UCSD-AML1 (cell line): ENCODE measurements at regions not wholly inside any gene's neighbourhood (a gene's known extent, or its start where the extent isn't known, plus 50 kb on each side); places are given as distances from the start of the nearest gene placed in this dataset.
"Not testable (repeated sequence)": the region's sequence is repeated elsewhere in the genome, so short reads cannot be mapped to it uniquely, and the experiment has no call there.

Experiments used
- DNase-seq: peaks from one replicate; lab custom pipeline; 2025; ENCODE audit not compliant: unreplicated experiment; lab: John Stamatoyannopoulos, UW

GRCh38 chr17:68782789-68783188, 172.4 kb downstream of the ABCA8 start:
- DNase-seq = no peak

GRCh38 chr17:68780596-68780995, 174.6 kb downstream of the ABCA8 start:
- DNase-seq = no peak

- DNase-seq = no peak
These were observed 176.5 kb downstream of the ABCA8 start for GRCh38 chr17:68778726-68779125.

GRCh38 chr17:68777856-68778694, 176.9 kb upstream of the FAM20A start:
- DNase-seq = no peak

GRCh38 chr17:68777243-68777855, 176.2 kb upstream of the FAM20A start:
- no peak for DNase-seq

GRCh38 chr17:68776451-68776850, 175.3 kb upstream of the FAM20A start:
- DNase-seq = no peak

GRCh38 chr17:68775969-68776368, 174.8 kb upstream of the FAM20A start:
- no peak for DNase-seq

- no peak for DNase-seq
These were observed 174.2 kb upstream of the FAM20A start for GRCh38 chr17:68775318-68775717.

- no peak for DNase-seq
These were observed 170.8 kb upstream of the FAM20A start for GRCh38 chr17:68771867-68772515.

- DNase-seq = no peak
These were observed 167.6 kb upstream of the FAM20A start for GRCh38 chr17:68768804-68769203.

GRCh38 chr17:68766640-68767039, 165.5 kb upstream of the FAM20A start:
- DNase-seq = no peak

- DNase-seq = no peak
These were observed 162.4 kb upstream of the FAM20A start for GRCh38 chr17:68763562-68763961.

- no peak for DNase-seq
These were observed 161.7 kb upstream of the FAM20A start for GRCh38 chr17:68762911-68763310.

GRCh38 chr17:68760141-68760475, 158.9 kb upstream of the FAM20A start:
- no peak for DNase-seq

- DNase-seq = peak; percentile 75
These were observed 158.4 kb upstream of the FAM20A start for GRCh38 chr17:68759343-68760140.

- DNase-seq = no peak
These were observed 157.8 kb upstream of the FAM20A start for GRCh38 chr17:68759002-68759342.

- DNase-seq = not testable (repeated sequence)
These were observed 156.9 kb upstream of the FAM20A start for GRCh38 chr17:68757866-68758757.

- no peak for DNase-seq
These were observed 153.0 kb upstream of the FAM20A start for GRCh38 chr17:68753985-68754769.

GRCh38 chr17:68750208-68750562, 149.0 kb upstream of the FAM20A start:
- DNase-seq = no peak
